ENCODE measurements at regions not wholly inside any gene's neighbourhood (a gene's known extent, or its start where the extent isn't known, plus 50 kb on each side); places are given as distances from the start of the nearest gene placed in this dataset.

DNA sequence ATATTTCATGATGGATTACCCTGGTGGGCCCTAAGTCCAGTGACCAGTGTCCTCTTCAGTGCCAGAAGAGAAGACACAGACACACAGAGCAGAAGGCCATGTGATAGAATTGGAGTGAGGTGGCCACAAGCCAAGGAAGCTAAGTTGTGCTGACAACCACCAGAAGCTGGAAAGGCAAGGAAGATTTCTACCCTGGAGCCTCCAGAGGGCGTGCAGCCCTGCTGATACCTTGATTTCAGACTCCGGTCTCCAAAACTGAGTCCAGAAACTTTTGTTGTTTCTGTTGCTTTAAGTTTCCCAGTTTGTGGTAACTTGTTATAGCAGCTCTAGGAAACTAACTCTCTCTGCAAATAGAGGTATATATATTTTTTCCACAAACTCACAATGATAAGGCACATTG, 396.6 kb upstream of the ASIC2 start:
- Histone ChIP-seq H3K4me1 (ENCODE audit: control insufficient read depth, extremely low read depth, insufficient read depth, low read length) (no peaks in the 10 kb centered on the region), H3K36me3 (ENCODE audit: control insufficient read depth, insufficient read depth, low read length) (no peaks in the 10 kb centered on the region), H3K27me3 (ENCODE audit: control insufficient read depth, insufficient read depth, low read length) (no peaks in the 10 kb centered on the region), H4K20me1 (ENCODE audit: control insufficient read depth, extremely low read depth, insufficient read depth, low read length) (no peaks in the 10 kb centered on the region), H3K4me2 (ENCODE audit: extremely low read depth, insufficient read depth, low read length) (no peak overlapping the region), H3K4me3 (replicated peaks in 1 of 4; ENCODE audit: control extremely low read depth in 1 of 4, insufficient read depth in 1 of 4, low read depth in 3 of 4, low read length in 4 of 4) (no peak overlapping the region), H3K9ac (ENCODE audit: insufficient read depth, low read length) (no peak overlapping the region), H2AFZ (ENCODE audit: low read length) (no peak overlapping the region), H3K79me2 (ENCODE audit: control insufficient read depth, insufficient read depth, low read length) (no peaks in the 10 kb centered on the region), H3K9me3 (ENCODE audit: control insufficient read depth, insufficient read depth, low read depth, low read length) (no peaks in the 10 kb centered on the region), H3K27ac (ENCODE audit: insufficient read depth, low read length) (no peak overlapping the region)
- no peak for DNase-seq (ENCODE audit: low read depth in 2 of 2)
- TF ChIP-seq, protein P1, sequence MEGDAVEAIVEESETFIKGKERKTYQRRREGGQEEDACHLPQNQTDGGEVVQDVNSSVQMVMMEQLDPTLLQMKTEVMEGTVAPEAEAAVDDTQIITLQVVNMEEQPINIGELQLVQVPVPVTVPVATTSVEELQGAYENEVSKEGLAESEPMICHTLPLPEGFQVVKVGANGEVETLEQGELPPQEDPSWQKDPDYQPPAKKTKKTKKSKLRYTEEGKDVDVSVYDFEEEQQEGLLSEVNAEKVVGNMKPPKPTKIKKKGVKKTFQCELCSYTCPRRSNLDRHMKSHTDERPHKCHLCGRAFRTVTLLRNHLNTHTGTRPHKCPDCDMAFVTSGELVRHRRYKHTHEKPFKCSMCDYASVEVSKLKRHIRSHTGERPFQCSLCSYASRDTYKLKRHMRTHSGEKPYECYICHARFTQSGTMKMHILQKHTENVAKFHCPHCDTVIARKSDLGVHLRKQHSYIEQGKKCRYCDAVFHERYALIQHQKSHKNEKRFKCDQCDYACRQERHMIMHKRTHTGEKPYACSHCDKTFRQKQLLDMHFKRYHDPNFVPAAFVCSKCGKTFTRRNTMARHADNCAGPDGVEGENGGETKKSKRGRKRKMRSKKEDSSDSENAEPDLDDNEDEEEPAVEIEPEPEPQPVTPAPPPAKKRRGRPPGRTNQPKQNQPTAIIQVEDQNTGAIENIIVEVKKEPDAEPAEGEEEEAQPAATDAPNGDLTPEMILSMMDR (conservative IDR thresholded peaks at IDR 0.05 in 1 of 2, IDR thresholded peaks at IDR 0.05 in 1 of 2; ENCODE audit: low read depth in 1 of 2, low read length in 2 of 2), result no peak
- no peak for TF ChIP-seq EZH2 (IDR thresholded peaks at IDR 0.05; ENCODE audit: low read length, missing control alignments)

DNA sequence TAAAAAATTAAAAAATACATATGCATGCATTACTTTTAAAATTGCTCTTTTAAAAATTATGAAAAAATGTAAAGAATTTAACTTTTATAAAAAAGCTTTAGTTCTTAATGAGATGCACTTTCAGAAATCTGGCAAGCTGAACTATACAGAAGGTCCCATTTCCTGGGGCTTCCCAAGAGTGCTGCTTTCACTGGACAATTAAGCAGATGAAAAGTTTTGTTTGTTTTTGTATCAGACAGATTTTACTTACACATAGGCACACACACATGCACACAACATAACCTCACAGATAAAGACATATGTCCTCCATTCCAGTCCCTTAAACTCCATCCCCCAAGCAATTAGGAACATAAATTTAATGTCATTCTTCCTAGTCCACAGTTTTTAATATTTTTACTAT, 402.3 kb upstream of the ASIC2 start:
- Histone ChIP-seq H3K4me3 (replicated peaks in 1 of 4; ENCODE audit: control extremely low read depth in 1 of 4, insufficient read depth in 1 of 4, low read depth in 3 of 4, low read length in 4 of 4) (no peak overlapping the region), H3K27me3 (ENCODE audit: control insufficient read depth, insufficient read depth, low read length) (no peaks in the 10 kb centered on the region), H4K20me1 (ENCODE audit: control insufficient read depth, extremely low read depth, insufficient read depth, low read length) (no peaks in the 10 kb centered on the region), H3K4me2 (ENCODE audit: extremely low read depth, insufficient read depth, low read length) (no peak overlapping the region), H3K36me3 (ENCODE audit: control insufficient read depth, insufficient read depth, low read length) (no peaks in the 10 kb centered on the region), H3K9me3 (ENCODE audit: control insufficient read depth, insufficient read depth, low read depth, low read length) (no peaks in the 10 kb centered on the region), H3K27ac (ENCODE audit: insufficient read depth, low read length) (no peak overlapping the region), H3K4me1 (ENCODE audit: control insufficient read depth, extremely low read depth, insufficient read depth, low read length) (no peaks in the 10 kb centered on the region), H3K9ac (ENCODE audit: insufficient read depth, low read length) (no peak overlapping the region), H2AFZ (ENCODE audit: low read length) (no peak overlapping the region), H3K79me2 (ENCODE audit: control insufficient read depth, insufficient read depth, low read length) (no peaks in the 10 kb centered on the region)
- no peak for DNase-seq (ENCODE audit: low read depth in 2 of 2)
- TF ChIP-seq, protein P1 (conservative IDR thresholded peaks at IDR 0.05 in 1 of 2, IDR thresholded peaks at IDR 0.05 in 1 of 2; ENCODE audit: low read depth in 1 of 2, low read length in 2 of 2), result no peak

DNA sequence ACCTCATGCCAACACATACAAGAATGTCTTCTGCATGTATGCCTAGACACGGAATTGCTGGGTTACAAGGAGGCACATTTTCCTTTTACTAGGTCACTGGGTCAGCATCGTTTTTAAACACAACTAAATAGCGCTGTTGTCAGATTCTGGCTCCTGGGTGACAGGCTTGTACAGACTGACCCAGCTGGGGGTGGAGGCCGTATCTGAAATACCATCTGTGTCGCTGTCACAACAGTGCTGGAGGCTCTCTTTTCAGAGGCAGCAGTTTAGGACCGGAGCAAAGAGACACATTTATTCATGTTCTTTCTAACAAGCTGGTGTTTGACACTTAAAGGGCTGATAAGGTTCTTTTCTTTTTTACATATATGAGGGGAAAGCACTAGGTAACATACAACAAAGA, 403.0 kb upstream of the ASIC2 start:
- Histone ChIP-seq H3K9ac (ENCODE audit: insufficient read depth, low read length) (no peak overlapping the region), H2AFZ (ENCODE audit: low read length) (no peak overlapping the region), H3K4me1 (ENCODE audit: control insufficient read depth, extremely low read depth, insufficient read depth, low read length) (no peaks in the 10 kb centered on the region), H3K36me3 (ENCODE audit: control insufficient read depth, insufficient read depth, low read length) (no peaks in the 10 kb centered on the region), H3K4me3 (replicated peaks in 1 of 4; ENCODE audit: control extremely low read depth in 1 of 4, insufficient read depth in 1 of 4, low read depth in 3 of 4, low read length in 4 of 4) (no peak overlapping the region), H3K27me3 (ENCODE audit: control insufficient read depth, insufficient read depth, low read length) (no peaks in the 10 kb centered on the region), H4K20me1 (ENCODE audit: control insufficient read depth, extremely low read depth, insufficient read depth, low read length) (no peaks in the 10 kb centered on the region), H3K79me2 (ENCODE audit: control insufficient read depth, insufficient read depth, low read length) (no peaks in the 10 kb centered on the region), H3K27ac (ENCODE audit: insufficient read depth, low read length) (no peak overlapping the region), H3K4me2 (ENCODE audit: extremely low read depth, insufficient read depth, low read length) (no peak overlapping the region), H3K9me3 (ENCODE audit: control insufficient read depth, insufficient read depth, low read depth, low read length) (no peaks in the 10 kb centered on the region)
- no peak for DNase-seq (ENCODE audit: low read depth in 2 of 2)
- no peak for TF ChIP-seq EZH2 (IDR thresholded peaks at IDR 0.05; ENCODE audit: low read length, missing control alignments)
- TF ChIP-seq, protein P1 (conservative IDR thresholded peaks at IDR 0.05 in 1 of 2, IDR thresholded peaks at IDR 0.05 in 1 of 2; ENCODE audit: low read depth in 1 of 2, low read length in 2 of 2), result no peak

All from fibroblast of lung (primary cell).